ENCODE measurements at regions not wholly inside any gene's neighbourhood (a gene's known extent, or its start where the extent isn't known, plus 50 kb on each side); places are given as distances from the start of the nearest gene placed in this dataset.

- Mint-ChIP-seq H3K4me3 (no peak overlapping the region), H3K27me3 (peaks cover 22% of the 10 kb centered on the region), H3K36me3 (ENCODE audit: low read depth) (no peaks in the 10 kb centered on the region), H3K27ac (no peak overlapping the region), H3K9me3 (no peaks in the 10 kb centered on the region), H3K4me1 (peaks cover 9% of the 10 kb centered on the region)
- intact Hi-C loops (cut with micrococcal nuclease), result loop anchor here (5.0 to 10.0 kb wide), 2 partner anchors 101 to 127 kb away; partner anchors contain the start of genes AKIP1, RPL27A and TRIM66
- no peak for DNase-seq
These were observed 99.4 kb upstream of the AKIP1 start for GRCh38 chr11:8811571-8811970.

GRCh38 chr11:8812438-8812837 lies 98.6 kb upstream of the AKIP1 start:
- peaks cover 9% of the 10 kb centered on the region for H3K4me1 Mint-ChIP-seq
- intact Hi-C loops (cut with micrococcal nuclease), result loop anchor here (5.0 to 10.0 kb wide), 2 partner anchors 100 to 128 kb away; partner anchors contain the start of genes AKIP1, RPL27A and TRIM66
- H3K27me3 Mint-ChIP-seq, result peaks cover 22% of the 10 kb centered on the region
- no peak overlapping the region for H3K4me3 Mint-ChIP-seq
- H3K9me3 Mint-ChIP-seq, result no peaks in the 10 kb centered on the region
- DNase-seq, result no peak
- no peak overlapping the region for H3K27ac Mint-ChIP-seq
- H3K36me3 Mint-ChIP-seq (ENCODE audit: low read depth), result no peaks in the 10 kb centered on the region

DNA sequence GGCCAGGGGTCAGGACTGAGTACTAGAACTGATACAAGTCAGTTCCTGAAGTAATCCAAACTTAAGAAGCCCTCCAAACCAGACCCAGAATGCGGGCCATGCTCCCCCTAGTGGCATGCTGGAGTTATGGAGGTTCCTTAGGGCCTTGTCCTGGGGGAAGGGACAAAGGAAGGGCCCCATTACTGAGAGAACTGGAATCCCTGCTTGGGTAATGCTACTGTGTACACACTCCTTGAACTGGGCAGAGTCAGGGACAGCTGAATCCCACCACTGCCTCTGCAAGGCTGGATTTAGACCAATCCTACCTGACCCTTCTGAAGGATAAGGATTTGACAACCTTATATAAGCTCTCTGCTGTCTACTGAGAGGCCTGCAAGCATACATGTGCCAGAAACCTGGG lies 97.3 kb upstream of the AKIP1 start:
- Mint-ChIP-seq H3K36me3 (ENCODE audit: low read depth) (no peaks in the 10 kb centered on the region), H3K9me3 (no peaks in the 10 kb centered on the region), H3K4me1 (peaks cover 9% of the 10 kb centered on the region), H3K4me3 (no peak overlapping the region), H3K27ac (no peak overlapping the region), H3K27me3 (peaks cover 20% of the 10 kb centered on the region)
- intact Hi-C loops (cut with micrococcal nuclease), result loop anchor here (5.0 to 10.0 kb wide), 2 partner anchors 99 to 129 kb away; partner anchors contain the start of genes AKIP1, RPL27A and TRIM66
- DNase-seq, result peak; percentile 78

DNA sequence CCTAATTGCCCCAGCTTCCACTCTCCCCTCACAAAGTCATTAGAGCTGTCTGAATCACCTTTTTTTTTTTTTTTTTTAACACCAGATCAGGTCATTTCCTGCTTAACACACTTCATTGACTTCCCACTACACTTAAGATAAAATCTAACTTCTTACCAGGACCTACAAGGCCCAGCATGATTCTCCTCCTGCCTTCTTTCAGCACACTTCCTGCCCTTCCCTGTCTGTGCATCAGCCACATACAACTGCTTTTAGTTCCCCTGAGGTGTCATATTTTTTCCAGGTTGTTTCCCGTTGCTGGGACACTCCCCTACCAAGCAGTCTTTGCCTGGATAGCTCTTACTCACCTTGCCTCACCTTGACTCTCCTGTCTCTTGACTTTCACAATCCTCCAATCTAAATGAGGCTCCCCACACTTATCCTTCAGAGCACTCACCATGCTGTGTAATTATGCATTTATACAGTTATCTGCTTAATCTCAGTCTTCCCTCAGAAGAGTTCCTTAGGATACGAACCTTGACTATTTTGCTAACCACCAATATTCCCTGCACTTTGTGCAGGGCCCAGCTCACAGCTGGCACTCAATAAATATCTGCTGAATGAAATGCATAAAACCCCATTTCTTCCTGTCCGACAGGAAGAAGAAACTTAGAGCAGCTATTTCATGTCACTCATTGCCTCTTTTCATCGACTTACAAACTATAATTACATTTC lies 96.6 kb upstream of the AKIP1 start:
- Mint-ChIP-seq H3K9me3 (no peaks in the 10 kb centered on the region), H3K27ac (no peak overlapping the region), H3K36me3 (ENCODE audit: low read depth) (no peaks in the 10 kb centered on the region), H3K27me3 (peaks cover 20% of the 10 kb centered on the region), H3K4me1 (peaks cover 9% of the 10 kb centered on the region), H3K4me3 (no peak overlapping the region)
- intact Hi-C loops (cut with micrococcal nuclease), result loop anchor here (5.0 to 10.0 kb wide), 2 partner anchors 98 to 130 kb away; partner anchors contain the start of genes AKIP1, RPL27A and TRIM66
- DNase-seq, result no peak

DNA sequence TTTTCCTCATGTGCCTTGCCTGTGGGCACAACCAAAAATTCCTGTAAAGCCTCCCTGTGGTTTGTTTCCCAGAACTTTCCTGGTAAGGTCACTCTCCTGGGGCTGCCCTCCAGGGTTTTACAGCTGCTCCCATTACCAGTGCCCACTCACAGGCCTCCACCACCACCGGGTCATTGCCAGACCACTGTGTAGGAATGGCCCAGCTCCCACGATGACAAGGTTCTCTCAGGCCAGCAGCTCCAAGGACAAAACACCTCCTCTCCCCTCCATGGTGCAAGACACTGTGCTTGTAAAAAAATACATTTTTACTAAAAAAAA lies 96.1 kb upstream of the AKIP1 start:
- H3K4me1 Mint-ChIP-seq, result peaks cover 9% of the 10 kb centered on the region
- H3K4me3 Mint-ChIP-seq, result no peak overlapping the region

GRCh38 chr11:8818421-8818820 lies 92.6 kb upstream of the AKIP1 start:
- intact Hi-C loops (cut with micrococcal nuclease), result loop anchor here (10.0 kb wide), 1 partner anchor 134 kb away; the partner anchor contains the start of genes RPL27A and TRIM66
- Mint-ChIP-seq H3K27me3 (peaks cover 5% of the 10 kb centered on the region), H3K36me3 (ENCODE audit: low read depth) (no peaks in the 10 kb centered on the region), H3K27ac (no peak overlapping the region), H3K4me3 (no peak overlapping the region), H3K4me1 (no peaks in the 10 kb centered on the region), H3K9me3 (no peaks in the 10 kb centered on the region)
- no peak for DNase-seq

More for the DNA sequence above, 96.1 kb upstream of the AKIP1 start:
- DNase-seq, result no peak
- Mint-ChIP-seq H3K9me3 (no peaks in the 10 kb centered on the region), H3K27me3 (peaks cover 17% of the 10 kb centered on the region), H3K27ac (no peak overlapping the region), H3K36me3 (ENCODE audit: low read depth) (no peaks in the 10 kb centered on the region)
- intact Hi-C loops (cut with micrococcal nuclease), result loop anchor here (5.0 to 10.0 kb wide), 2 partner anchors 97 to 130 kb away; partner anchors contain the start of genes AKIP1, RPL27A and TRIM66

DNA sequence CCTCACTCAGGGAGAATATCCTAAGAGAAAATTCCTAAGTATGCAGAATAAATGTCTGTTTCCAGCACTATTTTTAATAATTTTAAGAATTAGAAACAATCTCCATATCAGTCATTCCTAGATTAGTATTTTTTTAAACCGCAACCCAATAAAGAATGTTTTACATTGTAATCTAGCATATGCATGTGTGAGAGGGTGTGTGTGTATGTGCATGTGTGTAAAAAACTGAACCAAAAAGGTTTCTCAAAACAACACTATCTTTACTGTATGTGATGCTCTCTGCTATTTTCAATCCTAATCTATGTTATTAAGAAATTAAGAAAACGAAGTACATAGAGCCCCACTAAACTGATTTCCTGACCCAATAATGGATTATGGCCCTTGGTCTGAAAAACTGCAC lies 90.6 kb upstream of the AKIP1 start:
- Mint-ChIP-seq H3K27me3 (peaks cover 5% of the 10 kb centered on the region), H3K27ac (no peak overlapping the region), H3K4me3 (no peak overlapping the region), H3K36me3 (ENCODE audit: low read depth) (no peaks in the 10 kb centered on the region), H3K4me1 (no peaks in the 10 kb centered on the region), H3K9me3 (no peaks in the 10 kb centered on the region)
- no peak for DNase-seq
- intact Hi-C loops (cut with micrococcal nuclease), result no loop called here

DNA sequence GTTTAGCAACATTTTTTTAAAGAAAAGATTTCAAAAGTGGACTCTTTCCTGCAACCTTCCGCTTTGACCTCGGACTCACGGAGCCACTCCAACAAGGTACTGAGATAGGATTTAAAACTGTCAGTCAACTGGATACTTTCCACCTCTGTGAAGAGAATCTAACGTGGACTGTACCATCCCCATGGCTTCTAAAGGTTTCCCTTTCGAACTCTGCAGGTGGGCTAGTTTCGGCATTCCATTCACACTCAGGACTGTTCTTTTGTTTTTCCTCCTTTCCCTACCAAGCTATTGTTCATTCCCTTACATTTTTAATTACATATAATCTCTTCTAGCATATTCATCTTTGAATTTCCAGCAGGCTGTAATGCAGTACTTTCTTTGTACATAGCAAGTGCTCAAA lies 88.5 kb upstream of the AKIP1 start:
- H3K9me3 Mint-ChIP-seq, result no peaks in the 10 kb centered on the region
- no peak overlapping the region for H3K27ac Mint-ChIP-seq
- no peaks in the 10 kb centered on the region for H3K36me3 Mint-ChIP-seq (ENCODE audit: low read depth)
- intact Hi-C loops (cut with micrococcal nuclease), result no loop called here
- no peaks in the 10 kb centered on the region for H3K4me1 Mint-ChIP-seq
- no peak overlapping the region for H3K4me3 Mint-ChIP-seq
- H3K27me3 Mint-ChIP-seq, result peaks cover 5% of the 10 kb centered on the region
- no peak for DNase-seq

GRCh38 chr11:8823174-8823742 lies 87.7 kb upstream of the AKIP1 start:
- Mint-ChIP-seq H3K27ac (no peak overlapping the region), H3K4me1 (no peaks in the 10 kb centered on the region), H3K9me3 (no peaks in the 10 kb centered on the region), H3K36me3 (ENCODE audit: low read depth) (no peaks in the 10 kb centered on the region), H3K4me3 (no peak overlapping the region), H3K27me3 (peaks cover 5% of the 10 kb centered on the region)
- no peak for DNase-seq
- intact Hi-C loops (cut with micrococcal nuclease), result no loop called here

- intact Hi-C loops (cut with micrococcal nuclease), result no loop called here
- H3K4me3 Mint-ChIP-seq, result no peak overlapping the region
- no peaks in the 10 kb centered on the region for H3K9me3 Mint-ChIP-seq
- peaks cover 2% of the 10 kb centered on the region for H3K27me3 Mint-ChIP-seq
- no peak overlapping the region for H3K27ac Mint-ChIP-seq
- DNase-seq, result no peak
- no peaks in the 10 kb centered on the region for H3K4me1 Mint-ChIP-seq
- no peaks in the 10 kb centered on the region for H3K36me3 Mint-ChIP-seq (ENCODE audit: low read depth)
These were observed 84.7 kb upstream of the AKIP1 start for GRCh38 chr11:8826139-8826786.

GRCh38 chr11:8826901-8827560 lies 84.0 kb upstream of the AKIP1 start:
- intact Hi-C loops (cut with micrococcal nuclease), result no loop called here
- Mint-ChIP-seq H3K27me3 (peaks cover 2% of the 10 kb centered on the region), H3K4me3 (no peak overlapping the region)

GRCh38 chr11:8828046-8828445 lies 82.9 kb upstream of the AKIP1 start:
- Mint-ChIP-seq H3K4me3 (no peak overlapping the region), H3K4me1 (peaks cover 9% of the 10 kb centered on the region), H3K36me3 (ENCODE audit: low read depth) (no peaks in the 10 kb centered on the region), H3K9me3 (no peaks in the 10 kb centered on the region), H3K27me3 (no peaks in the 10 kb centered on the region), H3K27ac (no peak overlapping the region)
- intact Hi-C loops (cut with micrococcal nuclease), result no loop called here
- DNase-seq, result no peak

More at GRCh38 chr11:8826901-8827560, 84.0 kb upstream of the AKIP1 start:
- Mint-ChIP-seq H3K9me3 (no peaks in the 10 kb centered on the region), H3K27ac (no peak overlapping the region), H3K36me3 (ENCODE audit: low read depth) (no peaks in the 10 kb centered on the region), H3K4me1 (peaks cover 2% of the 10 kb centered on the region)
- no peak for DNase-seq

DNA sequence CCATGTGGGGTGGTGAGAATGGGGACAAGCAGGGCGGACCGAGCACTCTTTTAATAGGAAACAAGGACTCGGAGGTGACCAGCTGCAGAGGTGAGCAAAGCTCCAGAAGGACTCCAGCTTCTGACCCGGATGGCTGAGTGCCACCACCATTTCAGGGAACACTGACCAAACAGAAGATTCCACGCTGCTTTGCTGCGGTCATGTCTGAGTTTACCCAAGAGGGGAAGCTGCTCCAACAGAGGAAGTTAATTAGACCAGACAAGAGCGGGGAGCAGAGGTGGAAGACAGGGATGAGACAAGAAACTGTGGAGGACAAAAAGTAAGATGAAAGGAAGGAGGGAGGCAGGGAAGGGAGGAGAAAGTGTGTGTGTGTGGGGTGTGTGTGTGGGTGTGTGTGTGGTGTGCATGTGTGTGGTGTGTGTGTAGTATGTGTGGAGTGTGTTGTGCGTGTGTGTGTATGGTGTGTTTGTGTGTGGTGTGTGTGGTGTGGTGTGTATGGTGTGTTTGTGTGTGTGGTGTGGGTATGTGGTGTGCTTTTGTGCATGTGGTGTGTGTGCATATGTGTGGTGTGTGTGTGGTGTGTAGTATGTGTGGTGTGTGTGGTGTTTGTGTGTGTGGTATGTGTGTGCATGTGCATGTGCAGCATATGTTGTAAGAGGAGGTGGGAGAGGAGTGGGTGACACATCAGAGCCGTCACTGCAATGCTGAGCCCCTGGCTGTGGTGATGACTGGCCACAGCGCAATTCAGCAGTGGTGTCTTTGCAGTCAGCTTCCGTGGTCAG lies 82.2 kb upstream of the AKIP1 start:
- no peaks in the 10 kb centered on the region for H3K36me3 Mint-ChIP-seq (ENCODE audit: low read depth)
- H3K27ac Mint-ChIP-seq, result no peak overlapping the region
- intact Hi-C loops (cut with micrococcal nuclease), result no loop called here
- H3K4me1 Mint-ChIP-seq, result peaks cover 14% of the 10 kb centered on the region
- no peak for DNase-seq
- no peaks in the 10 kb centered on the region for H3K27me3 Mint-ChIP-seq
- no peaks in the 10 kb centered on the region for H3K9me3 Mint-ChIP-seq
- no peak overlapping the region for H3K4me3 Mint-ChIP-seq

Data from activated CD4-positive, alpha-beta T cell treated with anti-CD3 and anti-CD28 coated beads, Interleukin-2, amount 10 ng/mL, durations not matched to agents 24 days and 14 days (primary cell).